Astrocyte (in vitro differentiated cells and primary cell): ENCODE measurements at regions not wholly inside any gene's neighbourhood (a gene's known extent, or its start where the extent isn't known, plus 50 kb on each side); places are given as distances from the start of the nearest gene placed in this dataset.

Experiments used
- CTCF ChIP-seq: IDR thresholded peaks from 2 replicates; pipeline ENCODE4 v1.5.1; 2011; ENCODE audit warnings: low read depth, mild to moderate bottlenecking, inconsistent platforms, low read length, moderate library complexity; ENCODE audit not compliant: insufficient read depth
- EZH2 ChIP-seq: IDR thresholded peaks from 2 replicates; pipeline ENCODE4 v1.6.1; 2012; ENCODE audit warnings: mild to moderate bottlenecking, low read length, inconsistent platforms; ENCODE audit not compliant: insufficient read depth

- TF ChIP-seq CTCF (no peak), EZH2 (no peak)
Observed at GRCh38 chr12:130216031-130216430, 53.8 kb downstream of the FZD10 start.
